ENCODE measurements at regions not wholly inside any gene's neighbourhood (a gene's known extent, or its start where the extent isn't known, plus 50 kb on each side); places are given as distances from the start of the nearest gene placed in this dataset.

DNA sequence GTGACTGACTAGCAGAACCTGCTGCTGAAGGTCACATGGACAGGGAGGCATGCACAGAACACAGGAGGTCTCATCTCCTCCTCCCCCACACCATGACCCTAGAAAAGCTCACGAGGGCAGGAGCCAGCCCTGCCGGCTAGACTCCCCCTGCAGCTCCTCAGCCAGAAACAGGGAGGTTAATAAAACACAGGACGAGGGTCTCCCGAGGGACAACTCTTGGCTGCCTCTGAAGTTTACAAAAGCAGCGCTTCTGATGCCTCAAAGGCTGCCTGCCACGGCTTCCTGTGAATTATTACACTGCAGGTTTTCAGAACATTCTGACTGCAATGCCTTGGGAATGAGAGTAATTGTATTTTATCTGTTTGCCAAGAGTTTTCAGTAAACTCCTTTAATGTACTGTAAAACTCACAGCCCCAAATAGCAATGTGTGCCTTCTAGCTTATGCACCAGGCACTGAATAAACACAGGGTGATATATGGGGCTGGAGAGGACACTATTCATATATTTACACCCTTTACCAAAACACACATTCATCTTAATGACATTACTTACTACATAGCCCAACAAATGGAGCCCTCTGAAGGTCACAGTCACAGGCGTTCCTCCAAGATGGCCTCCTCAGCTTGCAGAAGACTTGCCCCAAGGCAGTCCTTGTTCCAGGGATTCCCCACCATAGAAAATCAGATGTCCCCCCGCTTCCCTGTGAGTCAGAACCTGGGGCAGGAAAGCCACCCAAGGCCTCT, 83.7 kb downstream of the C5orf15 start:
- Histone ChIP-seq H3K4me1 (ENCODE audit: control insufficient read depth, extremely low read depth, insufficient read depth, low read length) (no peaks in the 10 kb centered on the region), H2AFZ (ENCODE audit: low read length) (no peak overlapping the region), H3K9ac (ENCODE audit: insufficient read depth, low read length) (no peak overlapping the region), H3K9me3 (ENCODE audit: control insufficient read depth, insufficient read depth, low read depth, low read length) (no peaks in the 10 kb centered on the region), H3K36me3 (ENCODE audit: control insufficient read depth, insufficient read depth, low read length) (no peaks in the 10 kb centered on the region), H4K20me1 (ENCODE audit: control insufficient read depth, extremely low read depth, insufficient read depth, low read length) (no peaks in the 10 kb centered on the region), H3K79me2 (ENCODE audit: control insufficient read depth, insufficient read depth, low read length) (no peaks in the 10 kb centered on the region), H3K4me2 (ENCODE audit: extremely low read depth, insufficient read depth, low read length) (no peak overlapping the region), H3K27me3 (ENCODE audit: control insufficient read depth, insufficient read depth, low read length) (peaks cover 7% of the 10 kb centered on the region), H3K27ac (ENCODE audit: insufficient read depth, low read length) (no peak overlapping the region), H3K4me3 (replicated peaks in 1 of 4; ENCODE audit: control extremely low read depth in 1 of 4, insufficient read depth in 1 of 4, low read depth in 3 of 4, low read length in 4 of 4) (no peak overlapping the region)
- peak in 1 of 2 donors; percentile 42 for DNase-seq (ENCODE audit: low read depth in 2 of 2)
- no peak for TF ChIP-seq EZH2 (IDR thresholded peaks at IDR 0.05; ENCODE audit: low read length, missing control alignments)
- TF ChIP-seq, protein P1, sequence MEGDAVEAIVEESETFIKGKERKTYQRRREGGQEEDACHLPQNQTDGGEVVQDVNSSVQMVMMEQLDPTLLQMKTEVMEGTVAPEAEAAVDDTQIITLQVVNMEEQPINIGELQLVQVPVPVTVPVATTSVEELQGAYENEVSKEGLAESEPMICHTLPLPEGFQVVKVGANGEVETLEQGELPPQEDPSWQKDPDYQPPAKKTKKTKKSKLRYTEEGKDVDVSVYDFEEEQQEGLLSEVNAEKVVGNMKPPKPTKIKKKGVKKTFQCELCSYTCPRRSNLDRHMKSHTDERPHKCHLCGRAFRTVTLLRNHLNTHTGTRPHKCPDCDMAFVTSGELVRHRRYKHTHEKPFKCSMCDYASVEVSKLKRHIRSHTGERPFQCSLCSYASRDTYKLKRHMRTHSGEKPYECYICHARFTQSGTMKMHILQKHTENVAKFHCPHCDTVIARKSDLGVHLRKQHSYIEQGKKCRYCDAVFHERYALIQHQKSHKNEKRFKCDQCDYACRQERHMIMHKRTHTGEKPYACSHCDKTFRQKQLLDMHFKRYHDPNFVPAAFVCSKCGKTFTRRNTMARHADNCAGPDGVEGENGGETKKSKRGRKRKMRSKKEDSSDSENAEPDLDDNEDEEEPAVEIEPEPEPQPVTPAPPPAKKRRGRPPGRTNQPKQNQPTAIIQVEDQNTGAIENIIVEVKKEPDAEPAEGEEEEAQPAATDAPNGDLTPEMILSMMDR (conservative IDR thresholded peaks at IDR 0.05 in 1 of 2, IDR thresholded peaks at IDR 0.05 in 1 of 2; ENCODE audit: low read depth in 1 of 2, low read length in 2 of 2), result no peak

DNA sequence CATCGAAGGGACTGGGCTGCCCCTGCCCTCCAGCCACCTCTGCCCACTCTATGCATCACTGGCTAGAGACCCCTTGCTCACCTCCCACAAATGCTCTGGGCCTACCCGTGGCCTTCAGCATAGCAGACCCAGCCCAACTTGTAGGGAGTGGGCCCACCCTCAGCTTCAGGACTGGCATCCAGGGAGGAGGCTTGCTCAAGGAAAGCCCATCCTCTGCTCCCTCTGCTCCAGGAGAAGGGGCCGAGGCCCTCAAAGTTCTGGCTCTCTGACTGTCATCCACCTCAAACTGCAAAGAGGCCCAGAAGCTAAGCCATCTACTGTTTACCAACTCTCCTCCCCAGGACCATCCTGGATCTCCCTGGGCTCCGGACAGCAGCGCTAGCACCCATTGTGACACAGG, 84.5 kb downstream of the C5orf15 start:
- Histone ChIP-seq H4K20me1 (ENCODE audit: control insufficient read depth, extremely low read depth, insufficient read depth, low read length) (no peaks in the 10 kb centered on the region), H3K9me3 (ENCODE audit: control insufficient read depth, insufficient read depth, low read depth, low read length) (no peaks in the 10 kb centered on the region), H2AFZ (ENCODE audit: low read length) (no peak overlapping the region), H3K4me1 (ENCODE audit: control insufficient read depth, extremely low read depth, insufficient read depth, low read length) (no peaks in the 10 kb centered on the region), H3K27ac (ENCODE audit: insufficient read depth, low read length) (no peak overlapping the region), H3K27me3 (ENCODE audit: control insufficient read depth, insufficient read depth, low read length) (peaks cover 9% of the 10 kb centered on the region), H3K79me2 (ENCODE audit: control insufficient read depth, insufficient read depth, low read length) (no peaks in the 10 kb centered on the region), H3K4me3 (replicated peaks in 1 of 4; ENCODE audit: control extremely low read depth in 1 of 4, insufficient read depth in 1 of 4, low read depth in 3 of 4, low read length in 4 of 4) (no peak overlapping the region), H3K36me3 (ENCODE audit: control insufficient read depth, insufficient read depth, low read length) (no peaks in the 10 kb centered on the region), H3K4me2 (ENCODE audit: extremely low read depth, insufficient read depth, low read length) (no peak overlapping the region), H3K9ac (ENCODE audit: insufficient read depth, low read length) (no peak overlapping the region)
- no peak for TF ChIP-seq EZH2 (IDR thresholded peaks at IDR 0.05; ENCODE audit: low read length, missing control alignments)
- TF ChIP-seq, protein P1 (conservative IDR thresholded peaks at IDR 0.05 in 1 of 2, IDR thresholded peaks at IDR 0.05 in 1 of 2; ENCODE audit: low read depth in 1 of 2, low read length in 2 of 2), result no peak
- DNase-seq (ENCODE audit: low read depth in 2 of 2), result no peak

DNA sequence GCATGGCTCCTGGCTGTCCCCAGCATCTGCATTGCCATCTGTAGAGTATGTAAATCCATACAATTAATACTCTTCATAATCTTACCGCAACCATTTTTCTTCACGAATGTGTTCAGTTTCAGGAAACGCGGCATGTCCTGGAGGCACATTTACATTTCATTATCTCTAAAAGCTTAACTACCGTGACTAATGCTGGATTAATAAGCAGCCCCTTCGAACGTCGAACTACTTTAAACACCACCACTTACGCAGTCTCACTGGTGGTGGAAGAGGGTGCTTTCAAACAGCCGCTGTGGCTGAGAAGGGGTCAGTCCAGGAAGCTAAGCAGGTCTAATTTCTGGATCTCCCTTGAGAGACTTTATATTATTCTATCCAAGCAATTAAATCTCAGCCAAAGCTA, 85.6 kb downstream of the C5orf15 start:
- Histone ChIP-seq H3K27me3 (ENCODE audit: control insufficient read depth, insufficient read depth, low read length) (peaks cover 9% of the 10 kb centered on the region), H3K9me3 (ENCODE audit: control insufficient read depth, insufficient read depth, low read depth, low read length) (no peaks in the 10 kb centered on the region), H3K79me2 (ENCODE audit: control insufficient read depth, insufficient read depth, low read length) (no peaks in the 10 kb centered on the region), H3K27ac (ENCODE audit: insufficient read depth, low read length) (no peak overlapping the region), H3K9ac (ENCODE audit: insufficient read depth, low read length) (no peak overlapping the region), H3K4me1 (ENCODE audit: control insufficient read depth, extremely low read depth, insufficient read depth, low read length) (no peaks in the 10 kb centered on the region), H3K4me3 (replicated peaks in 1 of 4; ENCODE audit: control extremely low read depth in 1 of 4, insufficient read depth in 1 of 4, low read depth in 3 of 4, low read length in 4 of 4) (no peak overlapping the region), H4K20me1 (ENCODE audit: control insufficient read depth, extremely low read depth, insufficient read depth, low read length) (no peaks in the 10 kb centered on the region), H3K4me2 (ENCODE audit: extremely low read depth, insufficient read depth, low read length) (no peak overlapping the region), H2AFZ (ENCODE audit: low read length) (no peak overlapping the region), H3K36me3 (ENCODE audit: control insufficient read depth, insufficient read depth, low read length) (no peaks in the 10 kb centered on the region)
- TF ChIP-seq, protein P1 (conservative IDR thresholded peaks at IDR 0.05 in 1 of 2, IDR thresholded peaks at IDR 0.05 in 1 of 2; ENCODE audit: low read depth in 1 of 2, low read length in 2 of 2), result no peak
- no peak for TF ChIP-seq EZH2 (IDR thresholded peaks at IDR 0.05; ENCODE audit: low read length, missing control alignments)
- no peak for DNase-seq (ENCODE audit: low read depth in 2 of 2)

Data from fibroblast of lung (primary cell).